Fibroblast of skin of scalp (primary cell): ENCODE measurements at regions not wholly inside any gene's neighbourhood (a gene's known extent, or its start where the extent isn't known, plus 50 kb on each side); places are given as distances from the start of the nearest gene placed in this dataset.
A peak's percentile ranks its signal among the peaks of the same experiment; 100 is the strongest.
"Not testable (repeated sequence)": the region's sequence is repeated elsewhere in the genome, so short reads cannot be mapped to it uniquely, and the experiment has no call there.

Source experiments
- DNase-seq: peaks from one replicate; pipeline ENCODE4 v3.0.0-alpha.2; 2013

DNA sequence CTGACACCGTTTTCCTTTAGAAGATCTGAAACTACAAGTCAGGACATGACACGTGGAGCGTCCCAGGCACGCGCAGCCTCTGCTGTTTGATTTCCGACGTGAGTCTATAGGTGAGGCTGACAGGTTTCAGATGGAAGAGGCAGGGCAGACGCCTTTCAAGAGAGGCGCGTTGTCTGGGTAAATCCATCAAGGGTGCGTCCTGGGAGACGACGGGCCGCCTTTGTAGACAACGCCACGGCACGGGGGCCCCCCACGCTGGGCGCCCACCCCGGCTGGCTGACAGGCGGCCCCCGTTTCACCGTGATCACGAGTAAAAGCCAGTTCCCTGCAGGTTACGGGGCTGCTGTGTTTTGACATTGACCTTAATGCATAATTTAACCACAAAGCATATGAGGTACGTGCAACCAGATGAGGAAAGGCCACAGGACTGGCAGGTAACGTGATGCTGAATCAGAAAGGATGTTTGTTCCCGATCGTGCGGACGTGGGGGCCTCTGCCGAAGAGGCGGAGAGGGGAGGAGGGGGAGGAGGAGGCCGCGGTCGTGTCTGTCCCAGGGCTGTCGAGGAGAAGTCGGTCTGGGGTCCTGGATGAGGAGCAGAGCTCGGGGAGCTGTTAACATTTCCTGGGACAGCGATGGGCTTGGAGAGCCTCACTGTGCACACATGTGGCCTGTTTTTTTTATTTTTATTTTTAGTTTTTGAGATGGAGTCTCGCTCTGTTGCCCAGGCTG lies 51.1 kb upstream of the PPP2R3B start:
- no peak for DNase-seq

DNA sequence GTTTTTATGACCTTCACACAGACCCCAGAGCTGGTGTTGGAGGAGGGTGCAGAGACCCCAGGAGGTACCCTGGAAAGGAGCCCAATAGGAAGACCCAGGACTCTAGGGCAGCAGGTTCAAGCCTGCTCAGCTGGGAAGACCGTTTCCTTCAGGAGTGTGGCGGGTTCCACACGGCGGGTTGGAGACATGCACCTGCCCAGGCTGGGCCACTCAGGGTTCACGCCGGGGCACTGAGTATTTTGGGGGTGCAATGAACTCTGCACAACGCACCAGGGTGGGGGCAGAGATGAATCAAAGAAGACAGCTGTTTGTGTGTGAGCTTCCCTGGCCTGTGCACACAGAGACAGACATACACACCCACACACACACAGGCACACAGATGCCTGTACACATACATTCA lies 52.5 kb upstream of the PPP2R3B start:
- DNase-seq: no peak

DNA sequence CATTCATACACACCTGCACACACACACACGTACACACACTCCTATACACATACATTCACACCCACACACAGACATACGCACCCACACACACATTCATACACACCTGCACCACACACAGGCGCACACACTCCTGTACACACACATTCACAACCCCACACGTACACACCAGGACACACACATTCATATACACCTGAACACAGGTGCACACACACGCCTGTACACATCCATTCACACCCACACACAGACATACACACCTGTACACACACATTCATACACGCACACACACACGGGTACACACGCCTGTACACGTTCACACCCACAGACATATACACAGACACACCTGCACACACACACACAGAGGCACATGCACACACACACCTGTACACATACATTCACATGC lies 53.0 kb upstream of the PPP2R3B start:
- no peak for DNase-seq

DNA sequence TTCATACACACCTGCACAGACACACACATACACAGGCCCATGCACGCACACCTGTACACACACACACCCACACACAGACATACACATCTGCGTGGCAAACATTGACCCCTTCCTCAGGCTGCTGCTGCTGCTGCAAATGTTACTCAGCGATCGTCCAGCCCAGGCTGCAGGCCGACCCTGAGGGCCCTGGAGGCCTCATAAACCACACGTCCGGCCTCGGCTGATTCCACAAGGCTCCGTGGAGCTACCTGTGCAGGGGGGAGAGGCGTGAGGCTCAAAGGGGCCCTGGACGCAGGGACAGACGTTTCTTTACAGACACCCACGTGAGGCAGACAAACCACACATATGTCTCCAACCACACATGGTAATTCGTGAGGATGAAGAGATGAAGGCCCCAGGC lies 53.9 kb upstream of the PPP2R3B start:
- no peak for DNase-seq

DNA sequence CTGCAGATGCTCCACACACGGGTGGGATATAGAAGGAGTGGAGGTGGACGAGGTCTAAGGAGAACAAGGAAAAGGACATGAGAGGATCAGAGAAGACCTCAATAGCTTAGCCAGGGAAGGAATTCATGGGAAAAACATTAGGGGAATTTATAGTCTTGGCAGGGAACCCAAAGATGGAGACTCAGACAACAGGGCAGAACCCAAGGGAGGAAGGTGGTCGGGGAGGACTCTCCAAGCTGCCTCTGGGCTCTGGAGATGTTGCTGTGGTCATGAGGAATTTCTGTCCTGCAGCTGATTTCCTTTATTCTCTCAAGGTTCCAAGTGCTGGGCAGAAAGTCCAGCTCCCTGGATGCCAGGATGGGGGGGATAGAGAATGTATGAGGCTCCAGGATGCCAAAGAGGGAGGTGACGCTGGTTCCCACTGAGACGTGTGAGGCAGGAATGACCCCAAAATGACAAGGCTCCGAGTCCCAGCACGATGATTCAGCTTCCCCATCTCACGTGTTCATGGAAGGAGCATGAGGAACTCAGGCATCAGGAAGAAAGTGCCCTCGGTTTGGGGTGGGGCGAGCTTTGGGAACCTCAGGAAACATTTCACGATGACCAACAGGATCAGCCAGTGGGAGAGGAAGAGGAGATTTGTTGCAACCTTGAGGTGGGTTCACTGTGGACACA lies 57.0 kb upstream of the PPP2R3B start:
- DNase-seq: peak; percentile 8

DNA sequence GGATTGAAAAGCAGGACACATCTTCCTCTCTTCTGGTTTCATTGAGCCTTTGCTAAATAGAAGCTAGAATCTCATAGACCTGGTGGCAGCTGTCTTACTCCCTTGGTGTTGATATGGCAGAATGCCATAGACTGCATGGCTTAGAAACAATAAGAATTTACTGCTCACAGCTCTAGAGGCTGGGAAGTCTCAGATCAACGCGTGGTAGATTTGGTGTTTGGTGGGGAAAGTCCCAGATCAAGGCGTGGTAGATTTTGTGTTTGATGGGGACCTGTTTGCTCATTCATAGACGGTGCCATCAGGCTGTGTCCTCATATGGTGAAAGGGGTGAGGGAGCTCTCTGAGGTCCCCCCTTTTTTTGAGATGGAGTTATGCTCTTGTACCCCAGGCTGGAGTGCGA lies 57.6 kb upstream of the PPP2R3B start:
- DNase-seq: no peak

DNA sequence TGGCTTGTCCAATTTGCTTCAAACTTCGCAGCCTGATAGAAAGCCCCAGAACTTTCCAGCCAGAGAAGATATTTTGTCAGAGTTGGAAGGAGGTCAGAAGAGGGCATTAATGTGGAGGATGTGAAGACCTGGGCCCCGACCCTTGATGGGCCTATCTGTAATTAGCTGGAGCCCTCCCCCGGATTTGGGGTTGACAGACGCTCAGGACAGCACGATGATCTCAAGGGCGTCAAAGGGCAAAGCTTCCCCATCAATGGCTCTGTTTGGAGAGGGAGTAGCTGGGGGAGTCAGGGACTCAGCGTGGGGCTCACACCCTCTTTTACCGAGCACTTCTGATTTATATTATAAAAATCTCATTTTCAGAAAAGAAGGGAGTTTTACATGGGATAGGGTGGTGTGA lies 59.0 kb upstream of the PPP2R3B start:
- no peak for DNase-seq

DNA sequence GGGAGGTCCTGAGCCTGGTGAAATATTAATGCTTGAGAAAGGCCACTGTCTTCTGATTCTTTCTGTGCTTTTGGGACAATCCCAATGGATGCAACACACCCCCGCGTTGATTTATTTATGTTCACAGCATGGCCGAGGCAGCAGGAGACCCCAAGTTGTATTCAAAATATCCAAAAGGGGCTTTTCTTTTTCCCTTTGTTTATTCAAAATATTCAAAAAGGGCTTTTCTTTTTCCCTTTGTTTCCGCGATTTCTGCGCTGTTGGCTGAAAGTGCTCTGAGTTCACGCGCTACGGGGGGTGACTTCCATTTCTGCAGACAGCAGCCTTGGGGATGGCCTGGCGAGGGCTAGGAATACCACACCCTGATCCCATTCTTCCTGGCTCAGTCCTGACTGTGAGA lies 59.5 kb upstream of the PPP2R3B start:
- no peak for DNase-seq

DNA sequence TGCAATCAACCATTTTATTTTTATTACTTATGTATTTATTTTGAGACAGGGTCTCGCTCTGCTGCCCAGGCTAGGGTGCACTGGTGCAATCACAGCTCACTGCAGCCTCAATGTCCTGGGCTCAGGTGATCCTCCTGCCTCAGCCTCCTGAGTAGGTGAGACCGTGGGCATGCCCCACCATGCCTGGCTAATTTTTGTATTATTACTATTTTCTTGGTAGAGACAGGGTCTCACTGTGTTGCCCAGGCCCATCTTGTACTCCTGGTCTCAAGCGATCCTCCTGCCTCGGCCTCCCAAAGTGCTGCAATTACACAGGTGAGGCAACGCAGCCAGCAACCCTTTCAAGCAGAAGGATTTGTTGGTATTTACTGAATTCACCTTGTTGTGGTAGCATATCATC lies 60.3 kb upstream of the PPP2R3B start:
- no peak for DNase-seq

DNA sequence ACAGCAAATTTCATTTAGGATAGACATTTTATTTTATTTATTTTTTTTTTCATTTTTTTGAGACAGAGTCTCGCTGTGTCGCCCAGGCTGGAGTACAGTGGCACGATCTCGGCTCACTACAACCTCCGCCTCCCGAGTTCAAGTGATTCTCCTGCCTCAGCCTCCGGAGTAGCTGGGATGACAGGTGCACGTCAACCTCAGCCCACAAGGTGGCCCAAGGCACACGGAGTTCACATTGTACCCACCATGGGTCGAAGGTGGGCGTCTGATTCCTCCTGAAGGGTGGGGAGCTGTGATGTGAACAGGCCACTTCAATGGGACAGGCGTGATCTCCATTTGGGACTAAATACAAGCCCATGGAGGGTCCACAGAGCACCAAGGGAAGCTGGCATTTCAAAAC lies 65.0 kb upstream of the PPP2R3B start:
- not testable (repeated sequence) for DNase-seq

DNA sequence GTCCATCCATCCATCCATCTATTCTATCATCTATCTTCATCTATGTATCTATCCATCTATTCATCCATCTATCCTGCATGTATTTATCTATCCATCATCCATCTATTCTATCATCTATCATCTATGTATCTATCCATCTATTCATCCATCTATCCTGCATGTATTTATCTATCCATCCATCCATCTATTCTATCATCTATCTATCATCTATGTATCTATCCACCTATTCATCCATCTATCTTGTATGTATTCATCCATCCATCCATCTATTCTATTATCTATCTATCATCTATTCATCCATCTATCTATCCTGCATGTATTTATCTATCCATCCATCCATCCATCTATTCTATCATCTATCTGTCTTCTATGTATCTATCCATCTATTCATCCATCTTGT lies 65.9 kb upstream of the PPP2R3B start:
- no peak for DNase-seq

DNA sequence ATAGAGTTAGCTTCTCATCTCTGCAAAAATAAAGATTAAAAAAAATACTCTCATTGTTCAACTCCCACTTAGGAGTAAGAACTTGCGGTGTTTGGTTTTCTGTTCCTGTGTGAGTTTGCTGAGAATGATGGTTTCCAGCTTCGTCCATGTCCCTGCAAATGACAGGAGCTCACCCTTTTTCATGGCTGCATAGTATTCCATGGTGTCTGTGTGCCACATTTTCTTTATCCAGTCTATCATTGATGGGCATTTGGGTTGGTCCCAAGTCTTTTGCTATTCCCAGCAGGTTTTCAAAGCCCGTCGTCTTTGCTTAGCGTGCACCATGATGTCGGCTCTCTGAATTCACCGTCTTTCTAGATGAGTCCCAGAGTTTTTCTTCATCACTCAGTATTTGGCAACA lies 67.8 kb upstream of the PPP2R3B start:
- DNase-seq: not testable (repeated sequence)

DNA sequence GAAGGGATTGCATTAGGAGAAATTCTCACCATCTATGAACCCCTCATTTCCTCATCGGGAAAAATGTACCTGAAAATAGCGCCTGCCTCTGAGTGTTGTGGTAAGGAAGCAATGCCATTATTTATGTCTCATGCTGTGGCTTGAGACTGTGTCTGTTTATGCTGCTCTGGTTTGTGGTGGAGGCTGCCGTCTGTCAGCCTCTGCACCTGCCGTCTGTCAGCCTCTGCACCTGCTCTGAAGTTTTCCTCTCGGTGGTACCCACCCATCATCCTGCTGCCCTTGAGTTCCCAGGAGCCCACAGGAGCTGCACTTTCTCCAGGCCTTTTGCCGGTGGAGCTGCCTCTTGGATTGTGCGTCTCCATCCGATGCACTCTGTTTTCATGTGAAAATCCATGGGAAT lies 68.5 kb upstream of the PPP2R3B start:
- DNase-seq: no peak

DNA sequence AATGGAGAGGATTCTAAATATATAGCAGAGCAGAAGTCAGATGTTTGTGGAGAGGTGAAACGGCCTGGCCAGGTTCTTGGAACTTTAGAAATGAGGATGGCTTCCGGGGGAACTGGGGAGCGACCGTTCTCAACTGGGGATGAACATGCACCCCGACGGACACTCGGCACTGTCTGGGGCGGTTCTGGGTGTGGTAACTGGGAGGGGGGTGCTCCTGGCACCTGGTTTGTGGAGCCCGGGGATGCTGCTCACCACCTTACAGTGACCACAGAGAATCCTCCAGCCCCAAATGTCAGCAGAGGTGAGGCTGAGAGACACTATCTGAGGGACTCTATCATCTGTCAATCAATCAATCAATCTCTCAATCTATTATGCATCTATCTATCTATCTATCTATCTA lies 69.0 kb upstream of the PPP2R3B start:
- no peak for DNase-seq

DNA sequence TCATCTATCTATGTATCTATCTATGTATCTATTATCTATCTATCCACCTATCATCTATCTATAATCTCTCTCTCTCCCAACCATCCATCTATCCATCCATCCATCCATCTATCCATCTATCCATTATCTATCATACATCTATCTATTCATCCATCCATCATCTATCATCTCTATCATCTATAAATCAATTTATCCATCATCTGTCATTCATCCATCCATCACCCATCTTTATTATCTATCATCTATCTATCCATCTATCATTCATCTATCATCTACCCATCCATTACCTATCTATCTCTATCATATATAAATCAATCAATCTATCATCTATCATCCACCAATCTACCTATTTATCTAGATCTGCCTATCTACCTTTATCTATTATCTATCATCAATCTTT lies 69.4 kb upstream of the PPP2R3B start:
- no peak for DNase-seq

DNA sequence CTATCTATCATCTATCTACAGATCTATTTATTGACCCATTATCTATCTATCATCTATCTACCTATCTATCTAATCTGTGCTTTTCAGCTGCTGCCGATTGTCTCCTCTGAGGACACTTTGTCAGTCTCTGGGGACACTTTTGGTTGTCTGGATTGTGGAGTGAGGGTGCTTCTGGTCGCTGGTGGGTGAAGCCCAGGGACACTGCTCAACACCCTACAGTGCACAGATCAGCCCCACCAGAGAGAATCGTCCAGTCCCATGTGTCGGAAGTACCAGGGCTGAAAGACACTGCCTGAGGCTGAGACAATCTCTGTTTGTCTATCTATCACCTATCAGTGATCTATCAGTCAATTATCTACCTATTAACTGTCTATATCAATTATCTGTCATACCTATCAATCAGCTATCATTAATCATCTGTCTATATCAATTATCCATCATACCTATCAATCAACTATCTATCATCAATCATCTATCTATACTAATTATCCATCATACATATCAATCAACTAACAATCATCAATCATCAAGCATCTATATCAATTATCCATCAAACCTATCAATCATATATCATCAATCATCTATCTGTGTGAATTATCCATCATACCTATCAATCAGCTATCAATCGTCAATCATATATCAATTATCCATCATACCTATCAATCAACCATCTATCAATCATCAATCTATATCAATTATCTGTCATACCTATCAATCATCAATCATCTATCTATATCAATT lies 70.0 kb upstream of the PPP2R3B start:
- DNase-seq: no peak

DNA sequence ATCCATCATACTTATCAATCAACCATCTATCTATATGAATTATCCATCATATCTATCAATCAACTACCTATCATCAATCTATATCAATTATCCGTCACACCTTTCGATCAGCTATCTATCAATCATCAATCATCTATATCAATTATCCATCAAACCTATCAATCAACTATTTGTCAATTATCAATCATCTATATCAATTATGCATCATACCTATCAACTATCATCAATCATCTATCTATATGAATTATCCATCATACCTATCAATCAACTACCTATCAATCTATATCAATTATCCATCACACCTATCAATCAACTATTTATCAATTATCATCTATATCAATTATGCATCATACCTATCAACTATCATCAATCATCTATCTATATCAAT lies 70.6 kb upstream of the PPP2R3B start:
- DNase-seq: no peak

DNA sequence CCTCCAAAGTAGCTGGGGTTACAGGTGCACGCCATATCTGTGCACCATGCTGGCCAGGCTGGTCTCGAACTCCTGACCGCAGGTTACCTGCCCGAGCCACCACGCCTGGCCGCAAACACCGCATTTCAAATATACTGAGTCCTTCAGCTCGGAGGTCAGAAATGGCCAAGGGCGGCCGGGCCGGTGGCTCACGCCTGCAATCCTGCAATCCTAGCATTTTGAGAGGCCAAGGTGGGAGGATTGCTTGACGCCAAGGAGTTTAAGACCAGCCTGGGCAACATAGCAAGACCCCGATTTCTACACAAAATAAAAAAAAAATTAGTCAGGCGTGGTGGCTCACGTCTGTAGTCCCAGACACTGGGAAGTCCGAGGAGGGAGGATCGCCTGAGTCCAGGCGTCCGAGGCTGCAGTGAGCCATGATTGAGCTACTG lies 71.9 kb upstream of the PPP2R3B start:
- no peak for DNase-seq

DNA sequence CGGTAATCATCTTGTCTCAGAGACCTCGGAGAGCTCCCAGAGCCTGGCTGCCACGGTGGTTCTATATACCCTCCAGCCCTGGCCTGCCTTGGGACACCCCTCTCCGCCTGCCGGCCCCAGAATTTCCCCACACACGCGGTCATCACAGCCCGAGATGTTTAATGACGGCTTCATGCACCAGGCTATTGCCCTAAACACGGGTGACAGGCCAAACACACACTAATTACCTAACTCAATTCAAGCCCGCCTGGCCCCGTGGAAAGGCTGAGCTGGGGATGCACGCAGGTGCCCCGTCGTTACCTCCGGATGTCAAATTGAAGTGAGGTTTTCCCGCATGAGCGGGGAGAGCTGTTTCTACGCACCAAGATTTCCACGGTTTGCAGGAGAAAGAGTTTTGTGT lies 72.9 kb upstream of the PPP2R3B start:
- no peak for DNase-seq

DNA sequence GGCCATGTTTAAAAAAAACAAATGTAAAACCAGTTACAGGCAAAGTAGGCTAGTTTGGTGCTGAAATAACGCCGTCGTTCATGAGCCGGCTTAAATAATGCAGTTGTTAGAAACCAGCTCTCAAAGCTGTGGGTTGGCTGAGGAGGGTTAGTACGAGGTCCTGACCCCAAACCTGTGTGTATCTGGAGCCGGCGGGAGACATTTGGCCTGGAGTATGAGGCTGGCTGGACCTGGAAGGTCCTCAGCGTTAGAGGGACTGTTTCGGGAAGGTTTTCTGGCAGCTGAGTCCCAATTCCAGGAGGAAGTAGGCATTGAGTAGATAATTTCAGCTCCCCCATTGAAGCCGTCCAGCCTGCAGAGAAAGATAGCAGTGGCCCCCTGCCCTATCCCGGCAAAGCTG lies 73.4 kb upstream of the PPP2R3B start:
- DNase-seq: no peak

DNA sequence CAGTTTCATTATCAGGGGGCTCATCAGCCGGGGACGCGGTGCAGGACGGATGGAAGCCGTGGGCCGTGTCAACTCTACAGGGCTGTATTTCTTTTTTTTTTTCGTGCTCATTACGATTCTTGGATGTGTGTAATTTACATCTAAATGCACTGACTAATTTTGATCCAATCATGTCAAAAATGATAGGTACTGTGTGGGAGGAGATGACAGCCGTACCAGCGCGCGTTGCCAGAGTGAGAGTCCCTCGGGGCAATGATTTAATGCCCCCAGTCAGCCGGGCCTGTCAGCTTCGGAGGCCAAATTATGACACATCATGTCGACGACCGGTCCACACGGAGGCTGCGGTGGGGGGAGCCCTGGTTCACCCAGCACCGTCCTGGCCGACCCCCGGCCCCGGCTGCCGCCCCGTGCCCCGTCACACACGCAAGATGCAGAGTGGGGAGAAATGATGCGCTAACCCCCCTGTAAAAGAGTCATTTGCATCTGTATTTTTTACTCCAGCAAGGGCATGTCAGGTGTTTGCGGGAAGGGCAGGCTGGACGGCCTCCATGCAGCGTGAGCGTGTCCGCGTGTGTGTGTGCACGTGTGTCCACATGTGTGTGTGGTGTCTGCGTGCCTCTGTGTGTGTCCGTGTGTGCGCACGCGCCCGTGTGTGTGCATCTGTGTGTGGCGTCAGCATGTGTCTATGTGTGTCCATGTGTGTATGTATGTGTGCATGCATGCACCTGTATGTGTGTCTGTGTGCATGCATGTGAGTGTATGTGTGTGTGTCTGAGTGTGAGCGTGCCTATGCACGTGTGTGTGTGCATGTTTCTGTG lies 74.3 kb upstream of the PPP2R3B start:
- no peak for DNase-seq

DNA sequence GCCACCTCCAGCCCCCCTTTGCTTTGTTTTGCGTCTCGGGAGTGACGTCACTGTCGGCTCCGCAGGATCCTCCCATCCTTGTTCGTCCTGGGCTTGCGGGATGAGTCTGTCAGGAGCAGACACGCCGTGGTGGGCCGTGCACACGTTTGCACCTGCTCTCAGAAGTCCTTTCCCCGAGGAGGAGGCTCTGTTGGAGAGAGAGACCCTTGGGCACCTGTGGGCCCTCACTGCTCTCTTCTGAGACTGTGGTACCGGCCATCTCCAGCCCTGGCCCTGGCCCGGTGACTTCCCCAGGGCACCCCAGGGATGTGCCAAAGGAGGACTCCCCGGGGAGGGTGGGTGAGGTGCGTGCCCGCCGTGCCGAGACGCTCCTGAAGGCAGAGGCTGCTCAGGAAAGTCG lies 76.1 kb upstream of the PPP2R3B start:
- no peak for DNase-seq
